Neural cell (in vitro differentiated cells): ENCODE measurements at regions not wholly inside any gene's neighbourhood (a gene's known extent, or its start where the extent isn't known, plus 50 kb on each side); places are given as distances from the start of the nearest gene placed in this dataset.
A peak's percentile ranks its signal among the peaks of the same experiment; 100 is the strongest.

Source experiments
- H2AFZ ChIP-seq: fragments of 200-600, 300-800 bp; sonication (generic), shearing (Covaris generic); 2 replicates; pipeline ENCODE4 v1.6.0; 2014; ENCODE audit warnings: low read depth, mild to moderate bottlenecking, antibody characterized with exemption, low read length, moderate library complexity
- H3F3A ChIP-seq: fragments of 200-600 bp; shearing (Covaris generic); 2 replicates; pipeline ENCODE4 v1.6.1; 2016; ENCODE audit warnings: mild to moderate bottlenecking, moderate library complexity, mixed read lengths, antibody characterized with exemption, low read length; ENCODE audit not compliant: insufficient read depth, poor library complexity, severe bottlenecking
- H3K27ac ChIP-seq: fragments of 200-600, 300-800 bp; sonication (generic), shearing (Covaris generic); 2 replicates; pipeline ENCODE4 v1.5.1; 2014; ENCODE audit warnings: mild to moderate bottlenecking, low read length, moderate library complexity
- H3K27me3 ChIP-seq: fragments of 300-800, 200-600 bp; sonication (generic), shearing (Covaris generic); 2 replicates; pipeline ENCODE4 v1.6.0; 2014; ENCODE audit warnings: mild to moderate bottlenecking, low read depth, low read length, moderate library complexity; ENCODE audit not compliant: insufficient read depth
- H3K36me3 ChIP-seq: fragments of 300-800, 200-600 bp; sonication (generic), shearing (Covaris generic); 2 replicates; pipeline ENCODE4 v1.5.1; 2014; ENCODE audit warnings: mild to moderate bottlenecking, antibody characterized with exemption, low read length, moderate library complexity; ENCODE audit not compliant: insufficient read depth
- H3K4me2 ChIP-seq: fragments of 300-800, 200-600 bp; sonication (generic), shearing (Covaris generic); 2 replicates; pipeline ENCODE4 v1.6.0; 2014; ENCODE audit warnings: mild to moderate bottlenecking, low read length
- H3K4me3 ChIP-seq: fragments of 300-800, 200-600 bp; sonication (generic), shearing (Covaris generic); 2 replicates; pipeline ENCODE4 v1.5.1; 2014; ENCODE audit warnings: mild to moderate bottlenecking, low read length, moderate library complexity
- H3K79me2 ChIP-seq: fragments of 200-600 bp; shearing (Covaris generic); replicated peaks from 2 replicates; pipeline ENCODE4 v1.6.0; 2014; ENCODE audit warnings: mild to moderate bottlenecking, low read length, moderate library complexity; ENCODE audit not compliant: insufficient read depth
- H3K9ac ChIP-seq: fragments of 300-800, 200-600 bp; sonication (generic), shearing (Covaris generic); 2 replicates; pipeline ENCODE4 v1.6.1; 2016; ENCODE audit warnings: mild to moderate bottlenecking, low read length, mixed read lengths
- H3K9me2 ChIP-seq: fragments of 200-600 bp; shearing (Covaris generic); 2 replicates; pipeline ENCODE4 v1.6.1; 2016; ENCODE audit warnings: mild to moderate bottlenecking, low read length, mixed read lengths; ENCODE audit not compliant: insufficient read depth
- H3K9me3 ChIP-seq: fragments of 200-600, 300-800 bp; sonication (generic), shearing (Covaris generic); 2 replicates; pipeline ENCODE4 v1.6.1; 2016; ENCODE audit warnings: mild to moderate bottlenecking, mixed run types, low read length, moderate library complexity, mixed read lengths
- H4K20me1 ChIP-seq: fragments of 200-600 bp; shearing (Covaris generic); 2 replicates; pipeline ENCODE4 v1.6.1; 2016; ENCODE audit warnings: mild to moderate bottlenecking, mixed run types; ENCODE audit not compliant: insufficient read depth
- EP300 ChIP-seq: fragments of 450-650 bp; conservative IDR thresholded peaks from 2 replicates; pipeline ENCODE4 v1.6.1; 2014; ENCODE audit warnings: antibody characterized with exemption, mild to moderate bottlenecking, moderate library complexity; ENCODE audit not compliant: poor library complexity, severe bottlenecking
- EZH2 ChIP-seq: fragments of 200-600, 300-800 bp; shearing (Covaris generic), sonication (generic); IDR thresholded peaks from 2 replicates; pipeline ENCODE4 v1.6.1; 2014; ENCODE audit warnings: antibody characterized with exemption, low read length, borderline replicate concordance, mild to moderate bottlenecking; ENCODE audit not compliant: insufficient read depth, poor library complexity, severe bottlenecking
- MXI1 ChIP-seq: fragments of 450-650 bp; conservative IDR thresholded peaks from 2 replicates; pipeline ENCODE4 v1.6.1; 2014; ENCODE audit warnings: antibody characterized with exemption, mild to moderate bottlenecking; ENCODE audit not compliant: poor library complexity, severe bottlenecking
- POLR2AphosphoS5 ChIP-seq: IDR thresholded peaks from 2 replicates; pipeline ENCODE4 v1.6.1; 2012
- RAD21 ChIP-seq: fragments of 450-650 bp; conservative IDR thresholded peaks from 2 replicates; pipeline ENCODE4 v1.6.1; 2014; ENCODE audit warnings: antibody characterized with exemption, mild to moderate bottlenecking, moderate library complexity
- SMC3 ChIP-seq: fragments of 450-650 bp; conservative IDR thresholded peaks from 2 replicates; pipeline ENCODE4 v1.6.1; 2014; ENCODE audit warnings: antibody characterized with exemption, mild to moderate bottlenecking, moderate library complexity; ENCODE audit not compliant: poor library complexity
- TAF1 ChIP-seq: IDR thresholded peaks from 2 replicates; pipeline ENCODE4 v1.6.1; 2012; ENCODE audit warnings: low read depth
- TF ChIP-seq, protein P1 (sequence below): fragments of 450-650 bp; IDR thresholded peaks from 2 replicates; pipeline ENCODE4 v1.5.1; 2014; ENCODE audit warnings: antibody characterized with exemption, mild to moderate bottlenecking, moderate library complexity; ENCODE audit not compliant: poor library complexity, severe bottlenecking
- TF ChIP-seq, protein P2 (sequence below): IDR thresholded peaks from 2 replicates; pipeline ENCODE4 v1.6.1; 2012; ENCODE audit warnings: borderline replicate concordance

DNA sequence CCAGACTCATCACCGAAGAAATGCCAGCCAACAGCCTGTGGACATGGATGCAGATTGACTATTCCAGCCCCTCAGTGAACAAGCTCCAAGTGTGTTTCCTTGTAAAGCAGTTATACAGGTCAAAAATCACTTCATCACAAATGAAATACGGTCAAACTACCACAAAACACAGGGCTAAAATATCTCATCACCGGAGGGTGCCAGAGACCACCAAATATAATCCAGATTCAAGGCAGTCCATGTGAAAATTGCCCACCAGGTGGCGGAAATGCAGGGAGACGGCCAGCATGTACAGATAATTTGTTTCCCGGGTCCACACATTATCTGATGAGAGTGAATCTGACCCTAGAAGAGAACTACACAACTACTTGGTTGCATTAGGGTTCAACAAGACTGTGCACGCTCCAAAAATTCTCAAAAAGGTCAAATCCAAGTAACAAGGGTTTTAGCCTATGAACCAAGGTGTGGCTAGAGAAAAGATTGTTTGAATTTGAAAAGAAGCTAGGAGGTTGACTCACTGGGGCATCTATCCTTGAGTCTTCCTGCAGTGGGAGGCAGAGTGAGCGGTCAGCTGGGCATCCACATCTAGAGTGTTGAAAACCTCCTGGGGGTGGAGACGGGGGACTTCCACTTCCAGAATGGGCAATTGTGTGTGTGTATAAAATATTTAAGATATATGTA is 71.7 kb downstream of the IGLL5 start:
- Histone ChIP-seq H3K27me3 (no peaks in the 10 kb centered on the region), H2AFZ (no peak overlapping the region), H3K4me3 (no peak overlapping the region), H3F3A (no peaks in the 10 kb centered on the region), H3K27ac (no peak overlapping the region), H3K9ac (no peak overlapping the region), H4K20me1 (no peaks in the 10 kb centered on the region), H3K9me3 (peaks cover 4% of the 10 kb centered on the region), H3K9me2 (no peaks in the 10 kb centered on the region), H3K79me2 (no peaks in the 10 kb centered on the region), H3K36me3 (no peaks in the 10 kb centered on the region), H3K4me2 (no peak overlapping the region)
- TF ChIP-seq RAD21 (peak; percentile 100), MXI1 (peak; percentile 47), POLR2AphosphoS5 (no peak), EZH2 (no peak), EP300 (no peak), TAF1 (no peak), SMC3 (peak; percentile 100)
- TF ChIP-seq, protein P1, sequence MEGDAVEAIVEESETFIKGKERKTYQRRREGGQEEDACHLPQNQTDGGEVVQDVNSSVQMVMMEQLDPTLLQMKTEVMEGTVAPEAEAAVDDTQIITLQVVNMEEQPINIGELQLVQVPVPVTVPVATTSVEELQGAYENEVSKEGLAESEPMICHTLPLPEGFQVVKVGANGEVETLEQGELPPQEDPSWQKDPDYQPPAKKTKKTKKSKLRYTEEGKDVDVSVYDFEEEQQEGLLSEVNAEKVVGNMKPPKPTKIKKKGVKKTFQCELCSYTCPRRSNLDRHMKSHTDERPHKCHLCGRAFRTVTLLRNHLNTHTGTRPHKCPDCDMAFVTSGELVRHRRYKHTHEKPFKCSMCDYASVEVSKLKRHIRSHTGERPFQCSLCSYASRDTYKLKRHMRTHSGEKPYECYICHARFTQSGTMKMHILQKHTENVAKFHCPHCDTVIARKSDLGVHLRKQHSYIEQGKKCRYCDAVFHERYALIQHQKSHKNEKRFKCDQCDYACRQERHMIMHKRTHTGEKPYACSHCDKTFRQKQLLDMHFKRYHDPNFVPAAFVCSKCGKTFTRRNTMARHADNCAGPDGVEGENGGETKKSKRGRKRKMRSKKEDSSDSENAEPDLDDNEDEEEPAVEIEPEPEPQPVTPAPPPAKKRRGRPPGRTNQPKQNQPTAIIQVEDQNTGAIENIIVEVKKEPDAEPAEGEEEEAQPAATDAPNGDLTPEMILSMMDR, result peak; percentile 100
- TF ChIP-seq, protein P2, sequence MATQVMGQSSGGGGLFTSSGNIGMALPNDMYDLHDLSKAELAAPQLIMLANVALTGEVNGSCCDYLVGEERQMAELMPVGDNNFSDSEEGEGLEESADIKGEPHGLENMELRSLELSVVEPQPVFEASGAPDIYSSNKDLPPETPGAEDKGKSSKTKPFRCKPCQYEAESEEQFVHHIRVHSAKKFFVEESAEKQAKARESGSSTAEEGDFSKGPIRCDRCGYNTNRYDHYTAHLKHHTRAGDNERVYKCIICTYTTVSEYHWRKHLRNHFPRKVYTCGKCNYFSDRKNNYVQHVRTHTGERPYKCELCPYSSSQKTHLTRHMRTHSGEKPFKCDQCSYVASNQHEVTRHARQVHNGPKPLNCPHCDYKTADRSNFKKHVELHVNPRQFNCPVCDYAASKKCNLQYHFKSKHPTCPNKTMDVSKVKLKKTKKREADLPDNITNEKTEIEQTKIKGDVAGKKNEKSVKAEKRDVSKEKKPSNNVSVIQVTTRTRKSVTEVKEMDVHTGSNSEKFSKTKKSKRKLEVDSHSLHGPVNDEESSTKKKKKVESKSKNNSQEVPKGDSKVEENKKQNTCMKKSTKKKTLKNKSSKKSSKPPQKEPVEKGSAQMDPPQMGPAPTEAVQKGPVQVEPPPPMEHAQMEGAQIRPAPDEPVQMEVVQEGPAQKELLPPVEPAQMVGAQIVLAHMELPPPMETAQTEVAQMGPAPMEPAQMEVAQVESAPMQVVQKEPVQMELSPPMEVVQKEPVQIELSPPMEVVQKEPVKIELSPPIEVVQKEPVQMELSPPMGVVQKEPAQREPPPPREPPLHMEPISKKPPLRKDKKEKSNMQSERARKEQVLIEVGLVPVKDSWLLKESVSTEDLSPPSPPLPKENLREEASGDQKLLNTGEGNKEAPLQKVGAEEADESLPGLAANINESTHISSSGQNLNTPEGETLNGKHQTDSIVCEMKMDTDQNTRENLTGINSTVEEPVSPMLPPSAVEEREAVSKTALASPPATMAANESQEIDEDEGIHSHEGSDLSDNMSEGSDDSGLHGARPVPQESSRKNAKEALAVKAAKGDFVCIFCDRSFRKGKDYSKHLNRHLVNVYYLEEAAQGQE, result no peak

- H3K9me3 ChIP-seq, result peaks cover 8% of the 10 kb centered on the region
- H3K79me2 ChIP-seq, result no peaks in the 10 kb centered on the region
- TF ChIP-seq TAF1, result no peak
- TF ChIP-seq EP300, result no peak
- no peak for TF ChIP-seq SMC3
- TF ChIP-seq, protein P1, result no peak
- TF ChIP-seq MXI1, result no peak
- TF ChIP-seq EZH2, result no peak
- TF ChIP-seq POLR2AphosphoS5, result no peak
- TF ChIP-seq, protein P2, result no peak
- TF ChIP-seq RAD21, result no peak
- H4K20me1 ChIP-seq, result no peaks in the 10 kb centered on the region
- no peak overlapping the region for H3K27ac ChIP-seq
- no peaks in the 10 kb centered on the region for H3K27me3 ChIP-seq
- H3K9ac ChIP-seq, result no peak overlapping the region
- no peak overlapping the region for H2AFZ ChIP-seq
- no peak overlapping the region for H3K4me3 ChIP-seq
- no peaks in the 10 kb centered on the region for H3K9me2 ChIP-seq
- no peaks in the 10 kb centered on the region for H3F3A ChIP-seq
- H3K36me3 ChIP-seq, result no peaks in the 10 kb centered on the region
- no peak overlapping the region for H3K4me2 ChIP-seq
Observed at GRCh38 chr22:22960307-22960706, 72.7 kb downstream of the IGLL5 start.
